ENCODE measurements at regions not wholly inside any gene's neighbourhood (a gene's known extent, or its start where the extent isn't known, plus 50 kb on each side); places are given as distances from the start of the nearest gene placed in this dataset.

GRCh38 chr4:10335050-10335449, 122.2 kb downstream of the ZNF518B start:
- no peak for DNase-seq (ENCODE audit: low read depth in 3 of 3)

- DNase-seq (ENCODE audit: low read depth in 3 of 3) = no peak
Measured at GRCh38 chr4:10334506-10335028, 122.7 kb downstream of the ZNF518B start.

DNA sequence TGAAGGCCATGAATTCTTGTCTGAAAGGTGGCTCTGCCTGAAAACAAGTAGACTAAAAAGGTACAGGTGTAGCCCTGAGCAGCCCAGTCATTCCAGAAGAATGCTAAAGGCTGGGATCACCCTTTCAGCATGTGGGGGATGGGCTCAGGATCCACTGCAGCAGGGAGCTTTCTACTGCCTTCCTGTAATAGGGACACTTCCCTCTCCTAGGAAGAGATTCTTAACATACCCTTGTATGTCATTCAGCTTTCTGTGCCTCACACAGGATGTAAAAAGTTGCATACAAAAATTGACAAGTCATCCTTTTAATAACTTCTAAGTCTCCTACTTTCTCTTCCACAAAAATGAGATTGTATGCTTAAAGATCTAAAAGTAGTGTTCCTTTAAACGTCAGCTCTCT, 123.3 kb downstream of the ZNF518B start:
- no peak for DNase-seq (ENCODE audit: low read depth in 3 of 3)

- no peak for DNase-seq (ENCODE audit: low read depth in 3 of 3)
Measured at GRCh38 chr4:10326075-10326474, 131.2 kb downstream of the ZNF518B start.

DNA sequence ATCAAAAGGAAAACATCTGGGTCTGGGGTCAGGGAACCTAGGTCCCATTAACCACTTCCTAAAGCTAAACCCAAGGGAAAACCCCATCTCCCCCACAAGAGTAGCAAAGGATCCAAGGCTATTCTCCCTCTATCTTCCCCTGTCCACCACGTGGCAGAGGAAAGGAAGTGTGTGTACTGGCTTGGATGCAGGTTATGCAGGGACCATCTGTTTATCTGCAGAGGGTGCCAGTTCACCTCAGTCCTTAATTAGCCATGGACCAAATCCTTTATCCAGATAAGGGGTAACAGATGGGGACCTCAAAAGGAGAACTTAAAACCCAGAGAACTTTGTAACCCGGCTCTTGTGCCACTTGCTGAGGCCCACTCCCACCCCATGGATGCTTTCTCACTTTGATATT, 135.3 kb downstream of the ZNF518B start:
- DNase-seq (ENCODE audit: low read depth in 3 of 3) = no peak

- DNase-seq (ENCODE audit: low read depth in 3 of 3) = no peak
Measured at GRCh38 chr4:10320130-10320529, 137.1 kb downstream of the ZNF518B start.

DNA sequence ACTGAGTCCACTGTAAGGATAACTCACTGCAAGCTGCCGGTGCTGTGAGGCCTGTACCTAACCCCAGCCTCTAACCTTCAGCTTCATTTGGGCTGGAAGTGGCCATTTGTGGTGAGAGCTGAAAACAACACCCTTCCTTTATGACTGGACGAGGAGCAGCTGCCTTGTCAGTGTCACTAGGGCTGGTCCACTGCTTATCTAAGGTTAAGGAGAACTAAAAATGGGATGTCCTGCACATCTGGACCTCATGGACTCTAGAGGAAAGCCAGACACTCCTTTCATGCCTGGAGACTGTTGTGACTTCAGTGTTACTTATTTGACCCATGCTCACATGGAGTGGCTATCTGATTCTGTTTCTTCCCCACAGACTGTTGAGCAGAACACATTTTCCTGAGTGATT, 139.9 kb downstream of the ZNF518B start:
- DNase-seq (ENCODE audit: low read depth in 3 of 3) = no peak

- no peak for DNase-seq (ENCODE audit: low read depth in 3 of 3)
Measured at GRCh38 chr4:10316851-10317250, 140.4 kb downstream of the ZNF518B start.

- DNase-seq (ENCODE audit: low read depth in 3 of 3) = no peak
Measured at GRCh38 chr4:10315638-10316037, 141.6 kb downstream of the ZNF518B start.

DNA sequence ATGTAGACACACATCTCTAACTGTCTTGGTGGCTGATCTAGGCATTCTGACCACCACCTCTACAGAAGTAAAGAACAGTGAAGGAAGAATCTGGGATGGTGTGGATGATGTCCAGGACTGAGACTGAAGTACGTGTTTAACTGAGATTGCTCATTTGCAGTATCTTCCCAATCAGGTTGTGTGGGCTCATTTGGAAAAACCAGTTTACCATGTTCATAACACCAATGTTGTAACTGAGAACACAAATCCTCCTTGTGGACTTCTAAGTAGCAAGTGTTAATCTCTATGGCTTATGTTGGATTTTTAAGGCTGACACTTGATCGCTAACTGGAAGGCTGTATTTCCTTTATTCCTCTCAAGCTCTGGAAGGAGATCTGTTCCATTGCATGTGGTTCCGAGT, 144.7 kb downstream of the ZNF518B start:
- DNase-seq (ENCODE audit: low read depth in 3 of 3) = no peak

GRCh38 chr4:10311939-10312338, 145.3 kb downstream of the ZNF518B start:
- no peak for DNase-seq (ENCODE audit: low read depth in 3 of 3)

DNA sequence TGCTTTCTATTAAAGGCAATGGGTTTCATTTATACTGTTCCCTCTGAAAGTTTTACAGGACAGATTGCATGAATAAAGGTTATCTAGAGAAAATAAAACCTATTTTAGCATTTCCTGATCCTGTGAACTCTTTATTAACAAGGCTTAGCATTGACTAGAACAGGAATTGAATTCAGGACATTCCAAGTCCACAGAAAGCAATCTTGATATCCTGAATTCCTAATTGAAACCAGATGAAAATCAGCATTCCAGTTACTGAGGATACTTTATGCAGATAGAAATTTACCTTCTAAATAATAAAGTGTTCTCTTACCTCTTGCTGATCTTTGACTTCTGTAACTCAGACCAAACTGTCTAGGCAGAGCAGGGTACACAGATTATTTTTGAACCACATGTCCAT, 151.4 kb downstream of the ZNF518B start:
- no peak for DNase-seq (ENCODE audit: low read depth in 3 of 3)

DNA sequence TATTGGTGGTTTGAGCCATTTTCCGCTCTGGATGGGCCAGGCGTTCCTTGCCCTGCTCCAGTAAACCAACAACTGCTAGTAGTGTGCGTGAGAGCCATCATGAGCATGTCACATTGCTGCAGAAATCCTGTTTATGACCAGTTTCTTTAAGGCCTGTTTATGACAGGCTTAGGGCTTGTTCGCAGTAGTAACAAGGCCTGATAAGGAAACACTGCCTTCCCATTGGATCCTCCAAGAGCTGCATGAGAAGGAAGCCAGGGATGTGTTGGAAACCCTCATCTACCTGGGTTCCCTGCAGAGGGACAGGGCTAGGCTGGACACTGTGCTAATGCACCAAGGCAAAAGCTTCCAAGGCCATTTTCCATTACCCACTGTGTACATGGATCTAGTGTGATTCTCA, 153.9 kb downstream of the ZNF518B start:
- DNase-seq (ENCODE audit: low read depth in 3 of 3) = no peak

DNA sequence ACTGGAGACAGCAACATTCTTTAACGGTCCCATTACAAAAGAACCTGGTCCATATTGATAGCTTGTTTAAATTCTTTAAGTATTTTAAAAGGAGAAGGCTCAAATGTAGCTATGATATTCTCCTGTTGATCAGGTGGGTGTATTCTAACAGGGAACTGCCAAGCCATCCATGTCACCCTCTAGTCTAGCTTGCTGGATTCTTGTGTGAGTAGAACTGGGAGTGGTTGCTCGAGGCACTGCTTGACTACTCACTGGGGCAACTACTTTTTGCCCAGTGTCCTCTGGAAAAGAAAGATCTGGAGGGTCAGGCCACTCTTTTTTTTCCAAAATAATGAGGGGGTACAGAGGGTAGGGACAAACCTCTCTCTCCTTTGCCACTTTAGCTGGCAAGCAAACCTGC, 155.1 kb downstream of the ZNF518B start:
- no peak for DNase-seq (ENCODE audit: low read depth in 3 of 3)

DNA sequence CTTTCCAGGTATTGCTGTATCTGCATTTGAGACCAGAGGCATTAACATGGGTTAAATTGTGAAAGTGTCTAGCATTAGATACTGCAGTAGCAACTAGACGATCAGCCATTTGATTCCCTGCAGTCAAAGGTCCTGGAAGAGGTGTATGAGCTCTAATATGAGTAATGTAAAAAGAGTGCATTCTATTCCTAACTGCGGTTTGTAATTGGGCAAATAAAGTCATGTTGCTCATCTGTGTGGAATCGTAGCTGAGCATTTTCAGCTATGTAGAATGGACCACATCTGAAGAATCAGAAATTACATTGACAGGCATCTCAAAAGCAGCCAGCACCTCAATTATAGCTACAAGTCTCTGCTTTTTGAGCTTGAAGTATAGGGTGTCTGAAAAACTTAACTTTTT, 157.6 kb downstream of the ZNF518B start:
- no peak for DNase-seq (ENCODE audit: low read depth in 3 of 3)

DNA sequence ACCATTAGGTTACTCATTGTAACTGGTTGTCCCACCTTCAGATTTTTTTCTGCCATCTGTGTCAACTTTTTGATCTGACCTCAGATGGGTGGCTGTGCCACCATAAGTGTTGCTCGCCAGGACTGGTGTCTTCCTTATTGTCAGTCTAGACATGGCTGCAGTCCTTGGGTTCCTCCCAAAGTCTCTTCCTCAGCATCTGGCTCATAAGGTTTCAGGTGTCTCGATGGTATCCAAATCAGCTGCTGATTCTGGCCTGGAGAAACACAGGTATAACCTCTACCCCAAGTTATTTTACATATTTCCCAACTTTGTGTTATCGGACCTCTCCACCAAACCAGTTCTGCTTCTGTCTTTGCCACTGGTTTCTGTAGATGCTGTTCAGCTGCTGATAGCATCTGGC, 158.5 kb downstream of the ZNF518B start:
- DNase-seq (ENCODE audit: low read depth in 3 of 3) = no peak

DNA sequence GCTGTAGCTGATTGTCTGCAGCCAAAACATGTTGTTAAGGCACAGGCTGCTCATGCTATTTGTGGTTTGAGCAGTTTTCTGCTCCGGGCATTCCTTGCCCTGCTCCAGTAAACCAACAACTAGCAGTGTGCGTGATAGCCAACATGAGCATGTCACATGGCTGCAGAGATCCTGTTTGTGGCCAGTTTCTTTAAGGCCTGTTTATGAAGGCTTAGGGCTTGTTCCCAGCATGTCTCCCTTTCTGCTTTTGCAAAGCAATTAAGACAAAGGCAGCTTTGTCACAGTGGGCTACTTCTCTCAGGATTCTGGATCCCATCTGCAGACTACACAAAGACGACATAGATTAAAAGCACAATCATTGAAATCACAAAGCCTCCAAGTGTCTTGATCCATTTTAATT, 160.5 kb downstream of the ZNF518B start:
- DNase-seq (ENCODE audit: low read depth in 3 of 3) = no peak

- DNase-seq (ENCODE audit: low read depth in 3 of 3) = no peak
Measured at GRCh38 chr4:10295301-10295700, 161.9 kb downstream of the ZNF518B start.

DNA sequence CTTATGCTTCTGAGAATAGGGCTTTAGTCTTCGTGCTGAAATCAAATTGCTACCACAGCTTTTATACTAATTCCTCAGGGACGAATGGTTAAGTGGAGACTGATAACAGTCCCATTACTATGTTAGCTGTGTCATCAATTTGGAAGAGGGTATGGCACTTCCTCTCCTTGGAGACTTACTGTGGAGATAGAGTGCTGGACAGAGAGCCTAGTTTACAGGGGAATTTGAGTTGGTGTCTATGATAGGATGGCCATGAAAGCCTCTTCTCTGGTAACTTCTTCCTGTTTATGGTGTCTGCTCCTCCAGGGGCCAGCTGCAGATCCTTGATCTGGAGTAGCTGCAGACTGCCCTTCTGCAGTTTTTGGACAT, 167.7 kb downstream of the ZNF518B start:
- no peak for DNase-seq (ENCODE audit: low read depth in 3 of 3)

DNA sequence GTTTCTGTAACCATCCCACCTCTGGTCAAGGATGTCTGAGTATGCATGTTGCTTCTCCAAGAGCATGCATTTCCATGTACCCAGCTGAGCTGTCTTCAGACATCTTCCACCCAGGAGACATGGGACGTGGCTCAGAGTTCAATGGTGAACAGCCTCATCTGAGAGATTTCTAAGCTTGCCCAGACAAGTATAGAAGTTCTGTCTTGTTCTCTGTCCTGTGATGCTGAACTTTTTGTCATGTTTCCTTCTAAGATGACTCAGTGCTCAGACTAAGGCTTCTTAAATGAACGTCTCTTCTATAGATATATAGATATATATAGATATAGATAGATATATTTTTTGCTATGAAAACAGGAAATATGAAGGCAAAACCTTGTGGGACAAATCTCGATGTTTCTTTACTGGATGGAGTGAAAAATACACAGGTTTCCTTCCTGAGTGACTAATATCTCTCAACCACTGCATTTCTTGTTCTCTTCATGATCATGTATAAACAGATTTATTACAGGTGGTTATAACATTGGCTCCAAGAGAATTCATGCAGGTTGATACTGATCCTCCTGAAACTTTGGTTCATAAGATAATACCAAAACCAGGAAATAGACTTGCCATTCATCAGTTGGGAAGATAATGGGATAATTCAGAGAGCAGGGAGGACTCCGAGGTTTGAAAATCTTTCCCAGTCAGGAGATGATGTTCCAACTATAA, 168.2 kb downstream of the ZNF518B start:
- DNase-seq (ENCODE audit: low read depth in 3 of 3) = no peak

DNA sequence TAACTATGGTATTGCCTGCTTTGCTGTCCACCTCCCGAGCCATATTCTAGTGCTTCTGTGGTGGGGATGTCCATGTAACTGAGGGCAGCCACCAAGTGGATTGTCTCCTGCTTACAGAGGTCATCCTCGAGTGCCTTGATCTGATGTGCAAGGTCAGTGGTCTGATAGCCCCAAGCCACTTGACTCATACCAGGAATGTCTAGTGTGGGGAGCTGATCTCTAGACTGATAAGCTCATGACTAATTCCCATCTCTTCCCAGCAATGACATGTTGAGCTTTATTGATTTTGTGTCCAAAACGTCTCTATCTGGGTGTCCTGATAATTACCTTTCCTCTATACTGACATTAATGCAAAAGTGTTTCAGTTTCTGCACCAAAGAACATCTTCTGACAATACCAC, 168.4 kb upstream of the WDR1 start:
- no peak for DNase-seq (ENCODE audit: low read depth in 3 of 3)

DNA sequence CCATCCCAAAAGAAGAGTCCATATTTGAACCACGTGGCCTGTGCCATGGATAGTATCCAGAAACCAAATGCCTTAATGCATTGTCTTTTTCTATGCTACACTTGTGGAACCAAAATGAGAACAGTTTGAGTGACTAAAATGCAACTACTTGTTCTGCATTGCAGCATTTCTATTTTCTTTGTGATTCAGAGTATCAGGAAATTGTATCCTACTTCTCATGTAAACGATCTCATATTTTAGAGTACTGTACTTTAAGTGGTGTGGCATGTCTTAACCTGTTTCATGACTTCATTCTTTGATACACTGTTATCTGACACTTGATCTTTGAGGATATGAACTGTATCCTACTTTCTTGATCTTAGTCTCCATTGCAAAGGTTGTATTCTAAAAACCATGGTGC, 167.2 kb upstream of the WDR1 start:
- DNase-seq (ENCODE audit: low read depth in 3 of 3) = no peak

GRCh38 chr4:10281996-10282395, 165.4 kb upstream of the WDR1 start:
- DNase-seq (ENCODE audit: low read depth in 3 of 3) = no peak

DNA sequence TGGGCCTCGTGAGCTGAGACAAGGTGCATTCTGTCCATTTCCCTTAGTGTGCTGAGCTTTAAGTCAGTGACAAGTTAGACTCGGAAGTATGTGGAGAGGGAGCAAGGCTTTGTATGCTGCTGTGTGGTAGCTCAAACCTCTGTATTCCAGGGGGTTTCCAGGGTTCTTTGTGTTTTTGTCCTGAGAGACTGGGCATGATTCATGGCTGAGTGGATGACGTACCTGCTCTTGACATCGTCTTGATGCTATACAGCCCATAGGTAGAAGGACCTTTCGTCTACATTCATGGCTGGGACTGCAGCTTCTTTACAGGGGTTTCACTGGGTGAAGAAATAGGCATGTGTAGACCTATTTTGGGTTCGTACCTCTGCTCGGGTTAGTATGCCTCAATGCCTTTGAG, 162.7 kb upstream of the WDR1 start:
- no peak for DNase-seq (ENCODE audit: low read depth in 3 of 3)
